Lung (tissue), 11 donors: ENCODE measurements at regions not wholly inside any gene's neighbourhood (a gene's known extent, or its start where the extent isn't known, plus 50 kb on each side); places are given as distances from the start of the nearest gene placed in this dataset.

Experiments
- ATAC-seq: fragments of 200-7000 bp; cut with Tn5 transposase; one replicate; pipeline ENCODE4 v1.9.1; 2020; ENCODE audit warnings: moderate number of reproducible peaks; ENCODE audit not compliant: insufficient read depth, low FRiP score
- DNase-seq, 3 donors: peaks; one replicate each; pipeline ENCODE4 v3.0.0-alpha.2; 2013 to 2017
- H3K27ac ChIP-seq, 2 donors: one replicate each; pipeline ENCODE4 v1.5.1; 2013; ENCODE audit warnings: mild to moderate bottlenecking in 2 of 2, moderate library complexity in 2 of 2, control low read depth in 1 of 2, inconsistent platforms in 1 of 2, low read depth in 1 of 2, low read length in 1 of 2
- H3K27me3 ChIP-seq, 3 donors: one replicate each; pipeline ENCODE4 v1.5.1; 2013; ENCODE audit warnings: low read length in 2 of 3; ENCODE audit not compliant: control insufficient read depth in 3 of 3, insufficient read depth in 3 of 3
- H3K36me3 ChIP-seq, 4 donors: one replicate each; pipeline ENCODE4 v1.5.1; 2013; ENCODE audit warnings: low read length in 4 of 4, mild to moderate bottlenecking in 1 of 4, moderate library complexity in 1 of 4; ENCODE audit not compliant: control insufficient read depth in 4 of 4, insufficient read depth in 4 of 4
- H3K4me1 ChIP-seq, 5 donors: one replicate each; pipeline ENCODE4 v1.5.1; 2013; ENCODE audit warnings: low read length in 5 of 5, mild to moderate bottlenecking in 2 of 5, moderate library complexity in 1 of 5; ENCODE audit not compliant: control insufficient read depth in 5 of 5, insufficient read depth in 5 of 5
- H3K4me3 ChIP-seq: one replicate; pipeline ENCODE4 v1.5.1; 2013; ENCODE audit warnings: mild to moderate bottlenecking, control low read depth, moderate library complexity
- H3K9ac ChIP-seq, 2 donors: one replicate each; pipeline ENCODE4 v1.5.1; 2013; ENCODE audit warnings: low read length in 2 of 2, control low read depth in 1 of 2; ENCODE audit not compliant: insufficient read depth in 1 of 2
- H3K9me3 ChIP-seq, 4 donors: one replicate each; pipeline ENCODE4 v1.5.1; 2013; ENCODE audit warnings: low read length in 3 of 4, mild to moderate bottlenecking in 1 of 4, moderate library complexity in 1 of 4; ENCODE audit not compliant: control insufficient read depth in 4 of 4, insufficient read depth in 3 of 4
- CTCF ChIP-seq: IDR thresholded peaks from 2 replicates; pipeline ENCODE4 v1.5.1; 2012; ENCODE audit warnings: mild to moderate bottlenecking; ENCODE audit errors: control extremely low read depth, extremely low read depth
- WGBS, 2 donors: extraction: QIAGEN DNeasy Blood & Tissue Kit; methylation state at CpG; one replicate each; pipeline ENCODE4 v1.1.7; 2013; 5-methylcytosine and 5-hydroxymethylcytosine counted together
- donor health status: control.
- donor health status: control.
- donor health status: Bipolar disorder and iron deficiency.
- donor health status: healthy.
- donor health status: DM: yes; HTN: yes; CAD: no.

DNA sequence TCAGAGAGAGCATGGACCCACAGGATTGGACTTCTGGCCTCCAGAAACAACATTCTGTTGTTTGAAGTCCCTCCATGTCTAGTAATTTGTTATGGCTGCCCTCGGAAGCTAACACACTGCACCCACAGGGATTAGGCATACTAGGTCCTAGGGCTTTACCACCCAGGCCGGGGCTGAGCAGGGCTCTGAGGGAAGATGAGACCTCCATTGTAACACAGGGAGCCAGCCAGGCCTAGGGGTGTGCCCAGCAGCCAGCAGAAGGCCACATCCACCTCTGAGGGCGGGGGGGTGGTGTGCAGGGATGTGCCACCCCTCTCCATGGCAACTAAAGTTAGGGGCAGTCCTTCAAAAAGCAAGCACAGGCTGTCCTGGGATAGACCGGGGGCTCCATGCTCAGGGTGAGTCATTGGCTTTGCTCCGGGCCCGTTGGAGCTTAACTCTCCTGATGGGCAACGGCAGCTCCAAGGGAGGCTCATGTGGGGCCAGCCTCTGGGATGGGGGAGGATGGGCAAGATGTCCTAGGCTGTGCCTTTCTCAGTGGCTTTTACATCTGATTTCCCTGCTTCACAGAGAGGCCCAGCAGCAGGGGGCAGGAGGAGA lies 96.6 kb upstream of the GPR26 start:
- Histone ChIP-seq H3K27me3 (peaks cover 0 to 25% (median 9%) of the 10 kb centered on the region in 3 donors), H3K4me1 (no peaks in the 10 kb centered on the region), H3K36me3 (no peaks in the 10 kb centered on the region), H3K9ac (no peak overlapping the region), H3K27ac (no peak overlapping the region), H3K9me3 (peaks cover 0 to 2% (median 0%) of the 10 kb centered on the region in 4 donors), H3K4me3 (no peak overlapping the region)
- no peak for TF ChIP-seq CTCF
- peak; percentile 13 for ATAC-seq
- 78 to 80% methylated on average over 7 of the region's 7 CpGs for WGBS, 2 donors
- no peak for DNase-seq

DNA sequence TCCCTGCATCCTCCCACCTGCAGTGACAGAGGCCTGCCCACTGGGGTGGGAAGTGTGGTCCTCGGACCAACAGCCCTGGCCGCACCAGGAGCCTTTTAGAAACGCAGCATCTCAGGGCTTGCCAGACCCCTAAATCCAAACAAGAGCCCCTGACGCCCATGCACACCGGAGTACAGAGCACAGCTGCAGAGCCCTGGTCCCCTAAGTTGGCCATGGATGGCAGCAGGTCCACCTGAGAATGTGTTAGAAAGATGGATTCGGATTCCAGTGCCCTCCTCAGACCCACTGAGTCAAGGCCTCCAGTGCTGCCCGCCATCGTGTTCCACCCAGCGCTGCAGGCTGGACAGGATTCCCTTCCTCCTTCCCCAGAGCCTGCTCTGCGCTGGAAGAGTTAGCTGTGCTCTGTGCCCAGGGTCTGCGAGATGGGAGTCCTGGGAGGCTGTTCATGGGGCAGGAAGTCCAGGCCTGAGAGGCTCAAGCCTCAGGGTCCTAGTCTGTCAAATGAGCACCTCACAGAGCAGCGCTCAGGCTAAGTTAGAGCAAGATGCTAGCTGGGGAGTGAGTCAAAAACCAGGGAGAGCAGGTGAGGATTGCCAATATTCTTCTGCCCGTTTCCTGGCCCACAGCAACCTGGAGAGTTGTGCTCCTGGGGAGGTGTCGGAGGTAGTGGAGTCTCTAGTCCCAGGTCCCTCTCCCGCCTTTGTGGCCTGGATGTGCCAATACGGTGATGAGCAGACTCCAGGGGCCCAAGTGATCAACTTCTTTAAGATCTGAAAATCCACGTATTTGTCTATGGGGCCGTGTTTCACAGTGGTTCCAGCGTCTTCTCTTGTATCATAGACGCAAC lies 95.9 kb upstream of the GPR26 start:
- no peak overlapping the region for H3K4me3 ChIP-seq
- H3K4me1 ChIP-seq, result no peaks in the 10 kb centered on the region

DNA sequence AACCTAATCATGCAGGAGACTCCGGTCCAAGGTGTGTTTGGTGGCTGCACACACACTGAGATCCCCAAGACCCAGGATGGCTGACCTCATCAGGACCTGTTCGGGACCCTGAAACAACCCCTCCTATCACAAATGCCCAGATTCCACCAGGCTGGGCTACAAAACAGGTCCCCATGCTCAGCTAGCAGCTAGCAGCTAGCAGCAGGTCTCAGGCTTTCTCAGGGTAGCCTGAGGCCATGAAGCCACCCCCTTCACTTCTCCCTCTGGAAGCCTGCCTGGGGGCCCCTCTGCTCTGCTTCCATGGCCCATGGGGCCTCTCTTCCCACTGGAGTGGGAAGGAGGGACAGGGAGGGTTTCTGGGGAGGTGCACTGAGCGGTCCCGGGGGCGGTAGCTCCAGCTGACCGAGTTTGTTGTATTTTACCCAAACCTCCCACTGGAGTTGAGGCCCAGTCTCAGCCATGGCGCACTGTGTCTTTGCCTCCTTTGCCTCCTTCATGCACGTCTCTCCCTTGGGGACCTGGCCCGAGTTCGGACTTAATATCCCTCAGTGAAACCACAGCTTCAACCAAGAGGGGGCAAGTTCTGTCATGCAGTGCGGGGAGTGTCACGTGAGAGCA lies 95.1 kb upstream of the GPR26 start:
- Histone ChIP-seq H3K36me3 (no peaks in the 10 kb centered on the region), H3K4me1 (no peaks in the 10 kb centered on the region), H3K9ac (no peak overlapping the region), H3K27me3 (peaks cover 0 to 25% (median 9%) of the 10 kb centered on the region in 3 donors), H3K4me3 (no peak overlapping the region), H3K9me3 (peaks cover 0 to 2% (median 0%) of the 10 kb centered on the region in 4 donors), H3K27ac (no peak overlapping the region)
- 67 to 71% methylated on average over 12 of the region's 12 CpGs for WGBS, 2 donors
- no peak for ATAC-seq
- DNase-seq, result no peak
- TF ChIP-seq CTCF, result no peak

More for the DNA sequence above, 95.9 kb upstream of the GPR26 start:
- WGBS, 2 donors, result 85 to 87% methylated on average over 20 of the region's 20 CpGs
- ATAC-seq, result no peak
- Histone ChIP-seq H3K9ac (no peak overlapping the region), H3K36me3 (no peaks in the 10 kb centered on the region), H3K27ac (no peak overlapping the region), H3K27me3 (peaks cover 0 to 25% (median 9%) of the 10 kb centered on the region in 3 donors), H3K9me3 (peaks cover 0 to 2% (median 0%) of the 10 kb centered on the region in 4 donors)
- no peak for DNase-seq
- TF ChIP-seq CTCF, result no peak
